Central memory CD4-positive, alpha-beta T cell (primary cell): ENCODE measurements at regions not wholly inside any gene's neighbourhood (a gene's known extent, or its start where the extent isn't known, plus 50 kb on each side); places are given as distances from the start of the nearest gene placed in this dataset.

ENCODE experiments used
- DNase-seq: peaks from one replicate; pipeline ENCODE4 v3.0.0; 2022

DNA sequence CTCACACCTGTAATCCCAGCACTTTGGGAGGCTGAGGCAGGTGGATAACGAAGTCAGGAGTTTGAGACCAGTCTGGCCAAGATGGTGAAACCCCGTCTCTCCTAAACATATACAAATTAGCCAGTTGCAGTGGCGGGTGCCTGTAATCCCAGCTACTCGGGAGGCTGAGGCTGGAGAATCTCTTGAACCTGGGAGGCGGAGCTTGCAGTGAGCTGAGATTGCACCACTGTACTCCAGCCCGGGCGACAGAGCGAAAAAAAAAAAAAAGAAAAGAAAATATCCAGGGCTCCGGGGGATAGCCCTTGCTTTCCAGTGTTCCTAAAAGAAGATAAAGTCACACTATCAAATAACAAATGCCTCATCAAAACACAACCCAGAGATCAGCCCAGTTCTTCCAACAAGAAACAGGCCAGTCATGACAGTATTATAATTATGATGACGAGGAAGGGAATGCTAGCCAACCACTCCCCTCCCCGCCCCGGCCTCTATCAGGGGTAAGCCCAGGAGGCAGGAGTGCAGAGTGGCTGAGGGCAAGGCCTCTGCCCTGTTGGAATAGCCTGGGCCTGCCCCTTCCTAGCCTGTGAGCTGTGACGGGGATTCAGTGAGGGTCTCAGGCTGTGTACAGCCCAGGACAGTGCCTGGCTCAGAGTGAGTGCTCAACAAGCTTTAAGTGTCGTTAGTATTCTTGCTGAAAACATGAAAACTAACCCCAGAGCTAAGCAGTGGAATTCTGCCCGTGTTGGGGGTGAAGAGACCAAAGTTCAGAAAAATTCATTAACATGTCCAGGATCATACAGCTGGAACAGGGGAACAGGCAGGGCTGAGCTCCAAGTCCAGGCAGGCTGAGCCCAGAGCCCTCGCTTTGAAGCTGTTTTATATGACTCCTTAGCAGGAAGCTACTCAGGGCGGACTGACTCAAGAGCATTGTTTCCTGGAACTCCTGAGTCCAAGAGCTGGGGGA is 54.3 kb downstream of the FAM241B start:
- DNase-seq = no peak

DNA sequence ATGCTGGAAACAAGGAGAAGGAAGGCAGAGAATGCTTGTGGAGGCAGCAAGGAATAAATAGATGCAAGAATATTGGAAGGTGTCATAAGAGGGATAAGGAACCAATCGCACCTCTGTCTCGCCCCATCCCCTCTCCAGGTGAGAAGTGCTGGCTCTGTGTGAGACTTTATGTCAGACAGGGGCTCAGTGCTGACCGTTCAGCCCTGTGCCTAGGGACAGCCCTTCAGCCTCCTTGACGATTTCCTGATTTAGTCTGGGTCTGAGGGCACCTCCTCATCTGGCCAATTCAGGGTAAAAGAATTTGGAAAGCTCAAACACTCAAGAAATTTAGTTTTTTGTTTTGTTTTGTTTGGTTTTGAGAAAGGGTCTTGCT is 54.9 kb downstream of the FAM241B start:
- DNase-seq = no peak

DNA sequence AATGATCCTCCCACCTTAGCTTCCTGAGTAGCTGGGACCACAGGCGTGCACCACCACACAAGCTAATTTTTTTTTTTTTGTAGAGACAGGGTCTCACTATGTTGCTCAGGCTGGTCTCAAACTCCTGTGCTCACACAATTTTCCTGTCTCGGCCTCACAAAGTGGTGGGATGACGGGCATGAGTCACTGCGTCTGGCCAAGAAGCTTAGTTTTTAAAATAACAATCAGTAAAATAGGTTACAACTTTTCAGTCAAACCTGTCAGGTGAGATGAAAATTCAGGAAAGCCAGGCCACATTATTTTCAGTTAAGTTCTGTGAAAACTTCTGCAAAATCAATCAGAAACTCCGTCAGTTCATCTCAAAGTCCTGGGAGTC is 55.4 kb downstream of the FAM241B start:
- no peak for DNase-seq

DNA sequence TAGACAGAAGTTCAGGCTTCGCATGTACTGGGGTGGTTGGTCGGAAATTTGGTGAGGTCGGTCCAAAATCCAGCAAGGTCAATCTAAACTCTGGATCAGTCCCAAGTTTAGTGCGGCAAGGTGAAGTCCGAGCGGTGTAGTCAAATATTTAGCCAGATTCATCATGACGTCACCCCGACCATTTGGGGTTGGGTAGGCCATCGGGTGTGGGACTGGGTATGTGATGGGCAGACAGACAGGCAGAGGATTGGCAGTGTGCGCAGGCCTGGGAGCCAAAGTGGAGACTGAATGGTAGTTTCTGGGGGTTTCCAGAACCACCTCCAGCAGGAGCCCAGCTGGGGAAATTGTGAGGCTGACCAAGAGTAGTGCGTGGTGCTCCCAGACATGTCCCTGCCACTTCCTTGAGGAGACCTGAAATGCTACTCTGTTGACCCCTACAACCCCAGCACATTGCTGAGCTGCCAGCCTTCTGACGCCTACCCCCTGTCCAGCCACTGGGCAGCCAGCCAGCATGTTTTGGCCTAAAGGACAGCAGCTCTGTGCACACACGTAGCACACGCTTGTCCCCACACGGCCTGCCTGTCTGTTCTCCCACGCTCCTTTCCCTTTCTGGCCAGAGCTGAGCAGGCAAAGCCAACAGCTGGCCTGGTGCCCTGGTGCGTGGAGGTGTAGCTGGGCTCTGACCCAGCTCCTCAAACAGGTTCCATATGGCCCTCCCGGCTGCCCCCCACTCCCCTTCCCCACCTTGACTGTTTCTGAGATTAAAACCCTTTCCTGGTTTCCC is 55.9 kb downstream of the FAM241B start:
- DNase-seq = no peak

DNA sequence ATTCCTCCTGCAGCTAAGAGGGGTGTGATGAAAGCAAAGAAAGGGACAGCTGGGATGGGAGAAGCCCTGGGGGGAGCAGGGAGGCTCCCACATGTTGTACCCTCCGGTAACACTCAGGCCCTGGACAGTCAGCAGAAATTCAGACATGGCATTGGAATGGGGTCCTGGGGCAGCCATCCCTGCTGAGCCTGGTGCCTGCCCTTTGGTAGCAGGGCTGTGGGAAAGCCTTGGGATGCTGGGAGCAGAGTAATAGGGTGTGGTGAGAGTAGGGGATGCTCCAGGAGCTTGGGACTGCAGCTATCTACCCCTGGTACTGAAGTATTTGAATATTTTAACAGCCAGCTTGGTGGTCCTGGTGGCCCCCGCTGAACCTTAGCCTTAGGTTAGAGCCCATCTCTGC is 56.8 kb downstream of the FAM241B start:
- no peak for DNase-seq

DNA sequence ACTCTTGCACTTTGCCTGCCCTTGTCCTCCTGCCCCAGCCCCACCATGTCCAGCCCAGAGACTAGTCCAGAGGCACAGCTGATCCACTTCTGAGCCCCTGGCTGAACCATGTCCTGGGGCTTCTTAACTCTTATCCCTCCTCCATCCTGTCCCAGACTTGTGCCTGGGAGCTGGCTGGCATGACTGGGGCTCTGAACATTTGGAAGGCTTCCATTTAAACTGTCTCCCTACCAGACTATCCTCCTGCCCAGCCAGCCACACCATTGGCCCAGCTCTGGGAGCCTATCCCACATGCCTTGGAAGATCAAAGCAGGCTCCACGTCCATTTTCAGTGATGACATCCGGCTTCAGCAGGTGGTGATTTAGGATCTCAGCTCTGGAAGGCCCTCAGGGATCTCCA is 57.4 kb downstream of the FAM241B start:
- DNase-seq = no peak

DNA sequence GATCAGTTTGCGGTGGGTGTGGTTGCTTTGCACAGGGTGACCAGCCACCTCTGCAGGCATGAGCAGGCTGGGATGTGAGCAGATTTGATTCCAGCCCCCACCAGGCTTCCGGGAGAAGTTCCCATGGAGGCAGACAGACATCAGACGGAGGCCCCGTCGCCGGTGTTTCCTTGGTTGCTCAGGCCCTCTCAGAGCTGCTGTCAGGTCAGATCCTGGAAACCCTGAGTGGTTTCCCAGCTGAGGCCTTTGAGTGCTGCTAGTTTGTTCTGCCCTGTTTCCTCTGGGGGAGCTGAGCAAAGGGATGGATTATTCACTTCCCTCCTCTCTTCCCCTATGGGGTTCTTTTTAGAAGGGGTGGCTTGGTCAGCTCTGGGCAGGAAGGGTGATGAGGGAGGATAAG is 62.2 kb downstream of the FAM241B start:
- no peak for DNase-seq

DNA sequence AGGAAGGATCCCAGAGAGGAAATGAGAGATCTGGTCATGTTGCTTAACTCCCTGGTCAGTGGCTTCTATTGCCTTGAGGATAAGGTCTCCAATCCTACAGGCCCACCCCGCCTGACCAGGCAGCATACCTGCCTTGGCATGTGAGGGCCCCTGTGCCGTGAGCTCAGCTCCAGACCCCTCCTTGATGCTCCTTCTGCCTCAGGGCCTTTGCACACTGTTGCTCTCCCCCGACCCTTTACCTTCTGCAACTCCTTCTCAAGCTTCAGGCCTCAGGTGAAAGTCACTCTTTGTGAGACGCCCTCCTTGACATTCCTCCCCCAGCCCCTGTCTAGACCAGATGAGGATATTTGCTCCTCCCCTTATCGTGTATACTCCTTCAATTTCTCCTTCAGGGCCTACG is 62.8 kb downstream of the FAM241B start:
- no peak for DNase-seq

DNA sequence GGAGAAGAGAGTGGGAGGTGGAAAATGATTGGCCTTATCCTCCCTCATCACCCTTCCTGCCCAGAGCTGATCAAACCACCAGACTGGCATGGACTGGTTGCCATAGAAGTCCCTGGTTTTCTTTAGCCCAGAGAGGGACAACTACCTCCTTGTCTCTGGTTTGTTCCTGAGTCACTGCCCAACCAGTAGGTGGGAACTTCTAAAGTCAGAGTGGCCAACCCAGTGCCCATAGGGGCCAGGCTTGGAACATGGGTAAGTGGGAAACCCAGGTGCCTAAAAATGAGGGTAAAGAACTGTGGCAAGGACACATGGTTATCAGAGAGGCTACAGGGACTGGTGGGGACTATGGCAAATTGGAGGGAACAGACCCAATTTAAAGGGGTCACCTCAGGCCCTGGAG is 63.8 kb downstream of the FAM241B start:
- no peak for DNase-seq

DNA sequence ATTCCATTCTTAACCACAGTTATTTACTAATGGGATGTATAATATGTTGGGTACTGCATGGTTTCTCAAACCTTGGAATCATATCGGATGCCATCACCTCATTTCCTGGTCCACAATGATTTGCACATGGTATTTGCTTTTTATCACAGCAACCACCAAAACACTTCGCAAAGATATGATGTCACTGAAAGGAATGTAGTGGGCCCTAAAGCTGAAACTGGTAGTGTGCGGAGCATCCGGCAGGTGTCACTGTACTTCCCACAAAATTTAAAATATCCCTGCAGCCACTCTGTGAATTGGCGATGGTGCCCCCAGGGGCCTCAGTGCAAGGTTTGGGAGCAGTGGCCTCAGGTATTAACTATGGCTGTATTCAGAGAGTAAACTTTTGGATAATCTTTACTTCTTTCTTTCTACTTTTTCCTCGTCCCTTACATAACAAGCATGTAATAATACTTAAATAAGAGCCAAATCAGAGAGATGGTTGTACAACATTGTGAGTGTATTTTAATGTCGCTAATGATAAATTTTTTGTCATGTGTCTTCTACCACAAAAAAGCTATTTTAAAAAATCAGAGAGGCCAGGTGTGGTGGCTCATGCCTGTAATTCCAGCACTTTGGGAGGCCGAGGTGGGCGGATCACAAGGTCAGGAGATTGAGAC is 66.2 kb downstream of the FAM241B start:
- no peak for DNase-seq

DNA sequence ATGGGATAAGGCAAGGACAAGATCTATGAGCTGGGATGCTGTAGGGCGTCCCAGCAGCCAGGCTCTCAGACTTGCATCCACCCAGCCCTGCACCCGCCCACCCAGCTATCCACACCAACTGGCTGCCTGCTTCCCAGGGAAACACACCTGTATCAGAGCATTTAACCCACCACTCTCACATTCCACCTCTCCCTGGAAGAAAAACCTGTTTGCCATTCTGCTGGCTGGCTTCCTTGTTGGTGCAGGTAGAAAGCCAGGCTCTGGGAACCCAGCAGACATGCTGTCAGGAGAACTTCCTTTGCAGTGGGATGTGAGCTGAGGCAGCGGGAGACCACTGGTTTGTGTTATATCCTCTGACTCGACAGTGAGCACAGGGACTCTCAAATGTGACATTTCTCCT is 67.0 kb downstream of the FAM241B start:
- DNase-seq = no peak

DNA sequence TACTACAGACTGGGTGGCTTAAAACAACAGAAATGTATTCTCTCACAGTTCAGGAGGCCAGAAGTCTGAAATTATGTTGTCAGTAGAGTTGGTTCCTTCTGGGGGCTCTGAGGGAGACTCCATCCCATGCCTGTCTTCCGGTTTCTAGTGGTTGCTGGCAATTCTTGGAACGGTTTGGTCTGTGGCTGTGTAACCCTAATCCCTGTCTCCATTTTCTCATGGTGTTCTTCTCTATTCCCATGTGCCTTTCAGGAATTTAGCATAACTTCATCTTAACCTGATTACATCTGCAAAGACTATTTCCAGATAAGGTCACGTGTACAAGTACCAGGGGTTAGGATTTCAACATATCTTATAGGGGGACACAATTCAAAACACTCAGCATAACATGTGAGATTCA is 73.2 kb downstream of the FAM241B start:
- no peak for DNase-seq

DNA sequence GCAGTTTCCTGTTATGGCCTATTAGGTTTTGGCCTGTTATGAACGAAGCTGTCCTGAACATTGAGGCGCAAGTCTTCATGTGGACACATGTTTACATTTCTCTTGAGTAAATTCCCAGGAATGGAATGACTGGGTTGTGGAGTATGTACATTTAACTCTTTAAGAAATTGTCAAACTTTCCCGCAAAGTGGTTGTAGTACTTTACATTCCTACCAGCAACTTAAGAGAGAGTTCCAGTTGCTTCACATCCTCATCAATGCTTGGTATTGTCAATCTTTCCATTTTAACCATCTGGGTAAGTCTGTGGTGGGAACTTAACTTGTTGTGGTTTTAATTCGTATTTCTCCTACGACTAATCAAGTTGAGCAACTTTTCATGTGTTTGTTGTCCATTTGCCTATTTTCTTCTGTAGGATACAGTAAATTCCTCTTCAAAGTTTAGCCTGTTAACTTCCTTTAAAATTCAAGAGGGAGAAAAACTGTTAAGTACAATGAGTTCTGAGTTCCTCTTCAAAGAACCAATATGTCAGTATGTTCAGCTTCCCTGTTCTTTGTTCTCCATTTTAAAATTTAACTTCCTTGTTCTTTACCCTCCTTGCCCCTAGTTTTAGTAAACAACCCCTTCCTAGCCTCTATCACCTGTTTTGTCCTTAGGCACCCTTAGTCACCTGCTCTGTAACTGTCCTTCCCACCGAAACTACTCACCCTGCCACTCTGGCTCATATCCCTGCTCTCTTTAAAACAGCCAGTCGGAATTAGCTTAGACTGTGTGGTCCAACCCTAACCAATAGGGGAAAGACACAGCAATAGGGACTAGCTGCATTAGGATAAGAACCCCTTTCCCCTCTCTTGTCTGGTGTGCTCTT is 74.0 kb downstream of the FAM241B start:
- no peak for DNase-seq

DNA sequence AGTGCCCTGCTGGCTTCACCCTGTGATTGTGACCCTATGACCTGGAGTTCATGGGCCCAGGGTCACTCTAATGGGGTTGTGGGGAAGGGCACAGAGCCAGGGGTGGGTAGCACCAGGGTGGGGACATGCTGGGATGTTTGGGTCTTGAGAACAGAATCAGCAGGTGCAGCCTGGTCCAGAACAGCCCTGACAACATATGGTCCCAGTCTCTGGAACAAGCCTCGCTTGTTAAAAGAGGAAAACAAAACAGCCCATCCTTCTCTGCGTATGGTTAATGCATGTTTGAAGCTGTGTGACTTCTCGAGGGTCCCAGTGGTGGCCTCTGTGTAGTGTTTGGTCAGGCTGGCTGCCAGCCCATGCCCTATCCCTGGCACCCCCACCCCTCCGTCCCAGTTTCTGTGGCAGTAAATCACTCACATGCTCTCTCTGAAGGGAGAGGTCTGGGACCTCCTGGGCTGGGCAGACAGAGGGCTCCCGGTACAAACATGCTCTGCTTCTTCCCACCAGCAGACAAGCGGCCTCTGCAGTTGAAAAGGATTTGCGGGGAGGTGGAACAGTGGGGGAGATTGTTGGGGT is 79.4 kb downstream of the FAM241B start:
- DNase-seq = no peak

DNA sequence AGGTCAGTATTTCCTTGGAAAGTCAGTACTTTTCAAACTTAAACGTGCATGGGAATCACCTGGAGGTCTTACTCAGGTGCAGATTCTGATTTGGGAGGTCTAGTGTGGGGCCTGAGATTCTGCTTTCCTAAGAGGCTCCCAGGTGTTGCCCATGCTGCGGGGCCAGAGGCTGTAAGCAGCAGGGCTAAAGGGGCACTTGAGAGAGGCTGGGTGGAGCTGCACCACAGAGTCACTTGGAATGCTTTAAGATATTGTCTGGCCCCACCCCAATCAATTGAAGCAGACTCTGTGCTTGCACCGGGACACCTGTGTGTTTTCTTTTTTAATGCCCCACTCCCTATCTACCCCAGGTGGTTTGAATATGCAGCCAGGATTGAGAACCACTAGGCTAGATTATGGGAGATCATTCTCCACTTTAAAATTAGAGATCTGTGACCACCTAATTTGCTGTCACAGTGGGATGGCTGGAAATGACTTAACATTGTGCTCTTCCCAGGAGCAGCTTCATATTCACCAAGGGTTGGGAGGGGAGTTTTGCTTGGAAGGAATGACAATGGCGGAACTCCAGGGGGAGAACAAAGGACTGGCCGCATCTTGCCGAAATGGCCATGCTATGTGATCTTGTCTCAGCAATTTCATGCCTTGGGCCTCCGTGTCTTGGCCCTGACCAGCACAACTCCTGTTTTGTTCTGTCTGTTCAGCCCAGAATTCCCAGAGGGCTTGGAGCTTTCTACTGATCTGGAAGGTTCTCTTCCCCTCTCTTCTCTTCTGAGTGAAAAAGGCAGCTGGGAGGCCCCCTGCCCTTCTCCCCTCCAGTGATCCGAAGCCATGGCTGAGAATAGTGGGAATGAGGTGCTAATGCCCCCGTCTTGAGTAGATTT is 80.2 kb downstream of the FAM241B start:
- no peak for DNase-seq

DNA sequence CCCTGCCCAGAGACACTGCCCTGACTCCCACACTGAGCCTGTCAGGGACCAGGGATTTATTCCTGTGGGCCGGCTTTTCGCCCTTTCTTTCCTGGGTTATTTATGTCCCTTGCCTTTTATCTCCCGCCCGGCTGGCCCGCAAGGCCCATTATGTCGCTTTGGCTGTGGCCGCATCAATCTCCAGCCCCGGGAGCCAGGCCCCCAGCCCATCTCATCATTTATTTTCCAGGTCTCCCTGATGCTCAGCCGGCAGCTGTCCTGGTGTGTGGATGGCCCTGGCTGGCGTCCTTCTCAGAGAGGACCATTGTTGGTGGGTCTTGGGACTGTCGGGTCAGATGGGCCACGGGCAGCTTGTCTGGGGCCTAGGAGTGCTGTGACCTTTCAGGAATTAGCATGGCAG is 82.3 kb downstream of the FAM241B start:
- DNase-seq = no peak

DNA sequence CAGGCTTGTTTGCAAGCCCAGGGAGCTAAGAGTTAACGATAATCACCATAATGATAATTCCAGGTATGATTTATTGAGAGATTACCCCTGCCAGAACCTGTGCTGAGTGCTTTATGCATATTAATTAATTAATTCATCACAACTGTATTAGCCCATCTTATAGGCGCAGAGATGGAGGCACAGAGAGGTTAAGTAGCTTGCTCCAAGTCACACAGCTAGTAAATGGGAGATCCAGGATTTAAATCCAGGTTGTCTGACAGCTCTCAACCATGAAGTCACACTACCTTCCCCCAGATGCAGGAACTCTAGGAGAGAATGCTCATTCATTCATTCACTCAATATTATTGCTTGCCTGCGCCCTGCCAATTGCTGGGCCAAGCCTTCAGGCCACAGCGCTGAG is 84.5 kb downstream of the FAM241B start:
- DNase-seq = no peak

DNA sequence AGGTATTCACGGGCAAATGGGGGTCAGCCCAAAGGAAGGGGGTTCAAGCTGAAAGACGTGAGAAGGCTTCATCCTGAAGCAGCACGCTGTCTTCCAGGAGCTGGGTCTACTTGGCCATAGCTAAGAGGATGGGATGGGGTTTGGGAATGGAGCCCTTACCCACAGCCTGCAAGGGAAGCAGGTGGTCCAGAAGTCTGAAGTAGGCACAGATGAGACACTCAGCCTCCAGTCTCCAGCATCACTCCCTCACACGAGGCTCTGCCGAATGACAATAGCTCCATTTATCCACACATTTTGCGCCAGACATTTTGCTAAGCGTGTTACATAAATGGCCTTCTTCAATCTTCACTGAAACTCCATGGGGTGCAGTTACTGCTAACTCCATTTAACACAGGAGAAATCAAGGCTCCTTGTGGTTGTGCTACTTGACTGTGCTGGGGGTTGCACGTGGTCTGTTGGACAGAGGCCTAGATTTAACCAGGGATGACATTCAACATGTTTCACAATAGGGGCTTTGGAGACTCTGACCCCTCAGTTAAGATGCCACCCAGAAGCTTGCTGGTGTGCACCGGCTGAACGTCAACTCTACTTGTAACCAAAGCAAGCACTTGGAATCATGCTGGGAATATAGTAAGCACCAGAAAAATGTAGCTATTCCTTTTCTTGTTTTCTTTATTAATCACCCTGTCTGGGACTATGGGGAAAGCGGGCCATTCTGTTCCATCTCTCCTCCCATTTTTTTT is 85.3 kb downstream of the FAM241B start:
- DNase-seq = no peak

DNA sequence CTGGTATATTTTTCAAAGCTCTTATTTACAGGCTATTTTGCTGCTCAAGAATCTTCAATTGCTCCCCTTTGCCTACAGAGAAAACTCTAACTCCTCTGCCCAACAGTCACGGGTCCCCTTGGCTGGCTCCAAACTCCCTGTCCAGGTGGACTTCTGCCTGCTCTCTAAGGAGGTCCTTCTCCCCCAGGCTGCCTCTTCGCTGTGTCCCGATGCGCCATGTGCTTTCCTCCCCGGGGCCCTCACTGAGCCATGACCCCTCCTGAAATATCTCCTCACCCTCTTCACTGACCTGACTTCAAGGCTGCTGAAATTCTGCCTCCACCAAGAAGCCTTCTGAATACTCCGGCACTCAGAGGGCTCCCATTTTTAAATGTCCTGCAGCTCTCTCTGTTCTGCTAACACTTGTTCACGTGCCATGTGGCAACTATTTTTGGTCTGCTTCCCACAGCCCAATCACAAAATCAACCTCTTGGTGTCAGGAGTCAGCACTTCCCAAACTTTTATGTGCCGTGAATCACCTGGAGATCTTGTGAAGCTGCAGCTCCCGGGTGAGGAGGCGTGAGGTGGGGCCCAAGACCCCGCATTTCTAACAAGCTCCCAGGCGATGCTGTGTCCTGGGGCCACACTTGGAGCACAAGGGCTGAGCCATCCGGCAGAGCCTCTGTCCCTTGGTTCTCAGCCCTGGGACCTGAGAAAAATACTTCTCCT is 85.7 kb upstream of the COL13A1 start:
- no peak for DNase-seq
